ENCODE measurements at regions not wholly inside any gene's neighbourhood (a gene's known extent, or its start where the extent isn't known, plus 50 kb on each side); places are given as distances from the start of the nearest gene placed in this dataset.

GRCh38 chr12:58804749-58805148, 115.6 kb downstream of the LRIG3 start:
- no peaks in the 10 kb centered on the region for H3K36me3 ChIP-seq (ENCODE audit: control insufficient read depth, insufficient read depth, low read length)
- H2BK20ac ChIP-seq (ENCODE audit: low read depth, low read length) = no peak overlapping the region
- no peak overlapping the region for H3K14ac ChIP-seq (replicated peaks; ENCODE audit: low read depth, low read length)
- H3K4me3 ChIP-seq (ENCODE audit: insufficient read depth, low read depth, low read length) = no peak overlapping the region
- no peak overlapping the region for H4K91ac ChIP-seq (ENCODE audit: insufficient read depth, low read depth, low read length)
- no peak overlapping the region for H3K4me2 ChIP-seq (ENCODE audit: low read depth, low read length)
- no peak overlapping the region for H3K9ac ChIP-seq (ENCODE audit: low read depth, low read length)
- peaks cover 3% of the 10 kb centered on the region; the same call in 1 of the 2 replicates for H3K4me1 ChIP-seq (ENCODE audit: control insufficient read depth, insufficient read depth, low read length)
- H3K9me3 ChIP-seq (ENCODE audit: control insufficient read depth, insufficient read depth, low read length) = no peaks in the 10 kb centered on the region
- no peak overlapping the region for H3K4ac ChIP-seq (ENCODE audit: low read depth, low read length)
- H2BK120ac ChIP-seq (ENCODE audit: low read depth, low read length) = peak overlapping the region; percentile 60; the same call in 1 of the 2 replicates
- no peaks in the 10 kb centered on the region for H3K9me1 ChIP-seq (ENCODE audit: insufficient read depth, low read length)
- no peaks in the 10 kb centered on the region for H3K79me1 ChIP-seq (ENCODE audit: low read depth in 1 of 2, low read length in 2 of 2)
- BruUV-seq (replicated peaks) = no TSS peak
- H3K27ac ChIP-seq (ENCODE audit: insufficient read depth, low read length) = no peak overlapping the region
- no peak overlapping the region for H2AFZ ChIP-seq (replicated peaks; ENCODE audit: low read length, poor library complexity)
- TF ChIP-seq CTCF (conservative IDR thresholded peaks at IDR 0.05; ENCODE audit: low read depth, low read length) (peak; percentile 16; the same call in 1 of the 2 replicates), BHLHE40 (IDR thresholded peaks at IDR 0.05; ENCODE audit: low read depth, low read length) (no peak), RAD21 (IDR thresholded peaks at IDR 0.05; ENCODE audit: low read length) (peak; percentile 21; the same call in 1 of the 2 replicates)
- ChIA-PET POLR2A (ENCODE audit: unreplicated experiment) (no interaction called here), CTCF (interaction anchor here (0.5 kb wide), 1 partner anchor 43 kb away, joined by 3 read pairs; no protein-coding TSS in a partner anchor)
- in situ Hi-C loops (cut with MboI; ENCODE audit: low sequenced_read_pairs) = no loop called here
- H3K56ac ChIP-seq (ENCODE audit: extremely low read depth, insufficient read depth, low read length) = no peak overlapping the region
- no peak overlapping the region for H3K18ac ChIP-seq (ENCODE audit: low read depth, low read length)
- H4K5ac ChIP-seq (ENCODE audit: low read depth, low read length) = no peak overlapping the region
- intact Hi-C loops (cut with micrococcal nuclease) = no loop called here
- no peaks in the 10 kb centered on the region for H3K27me3 ChIP-seq (ENCODE audit: control insufficient read depth, insufficient read depth, low read length)
- no peak overlapping the region for H2AK9ac ChIP-seq (replicated peaks; ENCODE audit: low read depth, low read length, poor library complexity)
- H4K20me1 ChIP-seq (ENCODE audit: insufficient read depth, low read length) = no peaks in the 10 kb centered on the region
- H3K23ac ChIP-seq (ENCODE audit: low read depth, low read length) = no peak overlapping the region
- dilution Hi-C loops (cut with HindIII; ENCODE audit: low sequenced_read_pairs, unreplicated experiment) = no loop called here
- no peak overlapping the region for H2BK15ac ChIP-seq (ENCODE audit: low read depth, low read length)
- H2AK5ac ChIP-seq (ENCODE audit: low read depth, low read length) = no peak overlapping the region
- no peak overlapping the region for H4K8ac ChIP-seq (ENCODE audit: low read depth in 2 of 2, low read length in 2 of 2)
- H2BK5ac ChIP-seq (ENCODE audit: low read depth, low read length, poor library complexity, severe bottlenecking) = no peak overlapping the region
- ATAC-seq (ENCODE audit: low read depth) (no peak), DNase-seq (no peak)
- no CpG with 5 or more reads among the region's 2 CpGs for WGBS, 2 experiments (ENCODE audit: extremely low coverage in 2 of 2, insufficient read length in 1 of 2)
